ENCODE measurements at regions not wholly inside any gene's neighbourhood (a gene's known extent, or its start where the extent isn't known, plus 50 kb on each side); places are given as distances from the start of the nearest gene placed in this dataset.

GRCh38 chr7:54690892-54691291 lies 68.1 kb downstream of the SEC61G start:
- Histone ChIP-seq H3K9ac (ENCODE audit: extremely low read depth, low read length, poor library complexity, severe bottlenecking) (no peak overlapping the region), H3K27ac (ENCODE audit: low read depth, low read length) (no peak overlapping the region), H3K27me3 (ENCODE audit: control insufficient read depth, insufficient read depth, low read length, poor library complexity, severe bottlenecking) (no peaks in the 10 kb centered on the region), H3K4me3 (ENCODE audit: low read length) (no peak overlapping the region), H3K36me3 (ENCODE audit: control insufficient read depth, insufficient read depth, low read length) (no peaks in the 10 kb centered on the region), H3K9me3 (ENCODE audit: control insufficient read depth, low read length) (no peaks in the 10 kb centered on the region), H3K4me1 (ENCODE audit: control insufficient read depth, insufficient read depth, low read length) (no peaks in the 10 kb centered on the region)
- H3K4me3 Mint-ChIP-seq, result no peak overlapping the region
- 93 to 97% methylated on average over 9 to 14 of the region's 14 CpGs for WGBS, 2 experiments (ENCODE audit: insufficient coverage in 1 of 2, insufficient read length in 1 of 2)
- H3K9me3 Mint-ChIP-seq, result no peaks in the 10 kb centered on the region
- no peak for DNase-seq
- H3K27me3 Mint-ChIP-seq (ENCODE audit: insufficient read depth), result no peaks in the 10 kb centered on the region
- H3K36me3 Mint-ChIP-seq (ENCODE audit: low read depth), result no peaks in the 10 kb centered on the region
- peaks cover 5% of the 10 kb centered on the region for H3K4me1 Mint-ChIP-seq
- H3K27ac Mint-ChIP-seq, result no peak overlapping the region
- no peak for TF ChIP-seq CTCF (conservative IDR thresholded peaks at IDR 0.05)

- H3K36me3 ChIP-seq (ENCODE audit: control insufficient read depth, insufficient read depth, low read length), result no peaks in the 10 kb centered on the region
- Mint-ChIP-seq H3K4me3 (no peak overlapping the region), H3K27me3 (ENCODE audit: insufficient read depth) (no peaks in the 10 kb centered on the region), H3K36me3 (ENCODE audit: low read depth) (no peaks in the 10 kb centered on the region), H3K9me3 (no peaks in the 10 kb centered on the region), H3K4me1 (peaks cover 5% of the 10 kb centered on the region), H3K27ac (no peak overlapping the region)
- no peak overlapping the region for H3K9ac ChIP-seq (ENCODE audit: extremely low read depth, low read length, poor library complexity, severe bottlenecking)
- H3K27me3 ChIP-seq (ENCODE audit: control insufficient read depth, insufficient read depth, low read length, poor library complexity, severe bottlenecking), result no peaks in the 10 kb centered on the region
- 78 to 100% methylated on average over 2 to 9 of the region's 9 CpGs for WGBS, 2 experiments (ENCODE audit: insufficient coverage in 1 of 2, insufficient read length in 1 of 2)
- no peak overlapping the region for H3K4me3 ChIP-seq (ENCODE audit: low read length)
- no peak for DNase-seq
- no peak overlapping the region for H3K27ac ChIP-seq (ENCODE audit: low read depth, low read length)
- H3K9me3 ChIP-seq (ENCODE audit: control insufficient read depth, low read length), result no peaks in the 10 kb centered on the region
- TF ChIP-seq CTCF (conservative IDR thresholded peaks at IDR 0.05), result no peak
- no peaks in the 10 kb centered on the region for H3K4me1 ChIP-seq (ENCODE audit: control insufficient read depth, insufficient read depth, low read length)
These were observed 69.0 kb downstream of the SEC61G start for GRCh38 chr7:54690050-54690443.

GRCh38 chr7:54689394-54690049 lies 69.5 kb downstream of the SEC61G start:
- TF ChIP-seq CTCF (conservative IDR thresholded peaks at IDR 0.05), result no peak

More at GRCh38 chr7:54689394-54690049, 69.5 kb downstream of the SEC61G start:
- DNase-seq, result no peak
- 88 to 91% methylated on average over 2 to 5 of the region's 5 CpGs for WGBS, 2 experiments (ENCODE audit: insufficient coverage in 1 of 2, insufficient read length in 1 of 2)
- H3K27ac ChIP-seq (ENCODE audit: low read depth, low read length), result no peak overlapping the region
- H3K9ac ChIP-seq (ENCODE audit: extremely low read depth, low read length, poor library complexity, severe bottlenecking), result no peak overlapping the region
- no peaks in the 10 kb centered on the region for H3K36me3 ChIP-seq (ENCODE audit: control insufficient read depth, insufficient read depth, low read length)
- peaks cover 5% of the 10 kb centered on the region for H3K4me1 Mint-ChIP-seq
- H3K9me3 ChIP-seq (ENCODE audit: control insufficient read depth, low read length), result no peaks in the 10 kb centered on the region
- no peaks in the 10 kb centered on the region for H3K9me3 Mint-ChIP-seq
- no peaks in the 10 kb centered on the region for H3K36me3 Mint-ChIP-seq (ENCODE audit: low read depth)
- no peak overlapping the region for H3K4me3 ChIP-seq (ENCODE audit: low read length)
- no peak overlapping the region for H3K27ac Mint-ChIP-seq
- no peaks in the 10 kb centered on the region for H3K27me3 ChIP-seq (ENCODE audit: control insufficient read depth, insufficient read depth, low read length, poor library complexity, severe bottlenecking)
- H3K27me3 Mint-ChIP-seq (ENCODE audit: insufficient read depth), result no peaks in the 10 kb centered on the region
- H3K4me1 ChIP-seq (ENCODE audit: control insufficient read depth, insufficient read depth, low read length), result no peaks in the 10 kb centered on the region
- H3K4me3 Mint-ChIP-seq, result no peak overlapping the region
